ENCODE measurements at regions not wholly inside any gene's neighbourhood (a gene's known extent, or its start where the extent isn't known, plus 50 kb on each side); places are given as distances from the start of the nearest gene placed in this dataset.

GRCh38 chr7:80362677-80363076 is 149.2 kb downstream of the GNAT3 start:
- no peak for TF ChIP-seq POLR2AphosphoS5 (IDR thresholded peaks at IDR 0.05; ENCODE audit: borderline replicate concordance, low read depth, low read length)
- TF ChIP-seq EZH2 (IDR thresholded peaks at IDR 0.05), result no peak
